ENCODE measurements at regions not wholly inside any gene's neighbourhood (a gene's known extent, or its start where the extent isn't known, plus 50 kb on each side); places are given as distances from the start of the nearest gene placed in this dataset.

GRCh38 chrX:121298499-121298898, 251.1 kb downstream of the GLUD2 start:
- TF ChIP-seq CTCF (IDR thresholded peaks at IDR 0.05) (no peak), POLR2A (IDR thresholded peaks at IDR 0.05) (no peak), POLR2AphosphoS5 (IDR thresholded peaks at IDR 0.05) (no peak)

Data from prostate gland (tissue), 2 donors.